GM19239 (cell line): ENCODE measurements at regions not wholly inside any gene's neighbourhood (a gene's known extent, or its start where the extent isn't known, plus 50 kb on each side); places are given as distances from the start of the nearest gene placed in this dataset.
A peak's percentile ranks its signal among the peaks of the same experiment; 100 is the strongest.
"Not testable (repeated sequence)": the region's sequence is repeated elsewhere in the genome, so short reads cannot be mapped to it uniquely, and the experiment has no call there.

ENCODE experiments used
- DNase-seq: peaks from one replicate; pipeline ENCODE4 v3.0.0; 2011; ENCODE audit warnings: low spot score; ENCODE audit not compliant: insufficient read length
- FAIRE-seq: peaks from 2 replicates; lab custom pipeline; 2011; peaks lifted over from hg19 to GRCh38; lab: Jason Lieb, UNC

- no peak for FAIRE-seq
- DNase-seq = no peak
Observed at GRCh38 chr7:130954918-130955564, 221.0 kb upstream of the KLF14 start.

- no peak for FAIRE-seq
- no peak for DNase-seq
Observed at GRCh38 chr7:130955565-130955919, 221.5 kb upstream of the KLF14 start.

DNA sequence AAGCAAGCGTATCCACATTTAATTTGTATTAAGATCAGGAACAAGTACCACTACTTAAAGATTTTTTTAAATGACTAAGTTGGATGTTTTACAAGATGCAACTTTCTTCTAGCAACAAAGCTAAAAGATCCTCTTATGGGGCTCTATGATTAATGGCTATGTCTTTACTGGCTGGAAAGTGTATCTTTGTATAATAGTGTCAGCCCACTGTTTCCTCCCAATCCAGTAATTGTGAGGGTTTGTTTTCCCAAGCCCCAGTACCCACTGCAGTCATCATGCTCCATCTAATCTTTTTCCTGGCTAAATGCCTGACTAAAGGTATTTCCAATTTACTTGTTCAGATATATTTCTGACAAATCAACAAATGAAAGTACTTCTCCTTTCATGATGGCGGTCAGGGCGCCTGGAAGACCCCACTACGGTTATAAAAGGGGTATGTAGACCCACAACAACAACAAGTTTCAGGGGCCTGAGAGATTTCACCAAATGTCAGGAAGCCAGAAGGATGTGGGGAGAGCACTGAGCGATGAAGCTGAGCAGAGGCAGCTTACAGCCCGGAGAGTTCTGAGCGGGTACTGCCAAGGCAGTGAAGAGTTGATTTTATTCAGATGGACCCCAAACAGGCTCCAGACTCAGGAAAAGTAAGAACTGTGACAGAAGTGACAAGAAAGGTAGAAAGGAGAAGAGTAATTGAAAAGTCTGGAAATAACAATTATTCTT lies 222.6 kb upstream of the KLF14 start:
- DNase-seq = no peak
- peak; percentile 28 for FAIRE-seq

DNA sequence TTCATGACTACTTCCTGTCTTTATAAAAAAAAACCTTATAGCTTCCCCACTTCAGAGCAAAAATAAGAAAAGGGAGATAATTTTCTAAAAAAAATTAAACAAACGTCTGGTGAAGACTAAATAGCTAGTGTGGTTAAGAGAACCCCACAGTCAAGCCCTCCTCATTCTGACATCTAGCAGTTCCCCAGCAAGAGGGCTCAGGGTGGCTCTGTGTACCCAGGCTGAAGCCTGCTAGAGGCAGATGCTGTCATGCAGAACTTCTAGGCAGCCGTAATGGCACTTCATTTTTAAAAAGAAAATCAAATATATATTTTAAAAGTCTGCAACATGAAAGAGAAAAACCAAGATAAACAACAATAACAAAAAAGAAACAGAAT lies 223.1 kb upstream of the KLF14 start:
- FAIRE-seq (peak; percentile 18), DNase-seq (no peak)

DNA sequence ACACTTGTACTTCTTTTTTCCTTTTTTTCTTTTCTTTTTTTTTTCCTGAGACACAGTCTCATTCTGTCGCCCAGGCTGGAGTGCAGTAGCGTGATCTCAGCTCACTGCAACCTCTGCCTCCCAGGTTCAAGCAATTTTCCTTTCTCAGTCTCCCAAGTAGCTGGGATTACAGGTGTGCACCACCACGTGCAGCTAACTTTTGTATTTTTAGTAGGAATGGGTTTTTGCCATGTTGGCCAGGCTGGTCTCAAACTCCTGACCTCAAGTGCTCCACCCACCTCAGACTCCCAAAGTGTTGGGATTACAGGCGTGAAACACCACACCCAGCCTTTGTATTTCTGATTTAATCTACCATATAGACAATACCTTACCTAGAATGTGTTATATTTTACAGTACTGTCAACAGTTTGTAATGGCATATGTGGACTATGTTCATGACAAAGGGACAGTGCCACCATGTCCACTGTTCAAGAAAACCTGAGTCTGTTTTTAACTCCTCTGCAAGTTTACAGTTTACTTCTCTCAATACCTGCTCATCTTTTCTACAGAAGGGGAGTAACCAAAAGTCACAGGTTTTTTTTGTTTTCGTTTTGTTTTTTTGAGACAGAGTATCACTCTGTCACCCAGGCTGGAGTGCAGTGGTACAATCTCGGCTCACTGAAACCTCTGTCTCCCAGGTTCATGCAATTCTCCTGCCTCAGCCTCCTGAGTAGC lies 223.9 kb upstream of the KLF14 start:
- FAIRE-seq = peak; percentile 23
- not testable (repeated sequence) for DNase-seq

DNA sequence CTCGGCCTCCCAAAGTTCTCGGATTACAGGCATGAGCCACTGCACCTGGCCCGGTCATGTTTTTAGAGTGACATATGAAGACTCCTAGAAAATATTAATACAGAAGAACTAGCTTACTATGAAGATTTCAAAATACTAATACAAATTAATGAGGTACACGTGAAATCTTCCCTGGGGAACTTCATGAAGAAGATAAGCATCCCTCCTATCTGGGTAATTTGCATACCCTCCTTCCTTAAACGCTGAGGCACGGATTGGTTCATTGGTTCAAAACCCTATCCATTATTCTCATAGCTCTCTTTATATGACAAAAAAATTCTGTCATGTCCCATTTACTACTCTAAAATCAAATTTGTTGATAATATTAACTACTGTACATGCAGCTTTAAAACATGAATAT lies 224.8 kb upstream of the KLF14 start:
- DNase-seq = no peak
- FAIRE-seq = no peak

- DNase-seq (no peak), FAIRE-seq (peak; percentile 90)
Observed at GRCh38 chr7:130959743-130960207, 225.8 kb upstream of the KLF14 start.

GRCh38 chr7:130960208-130960988 lies 226.4 kb upstream of the KLF14 start:
- no peak for DNase-seq

GRCh38 chr7:130961128-130961601 lies 227.2 kb upstream of the KLF14 start:
- FAIRE-seq (peak; percentile 96), DNase-seq (peak; percentile 47)

More at GRCh38 chr7:130960208-130960988, 226.4 kb upstream of the KLF14 start:
- peak; percentile 18 for FAIRE-seq

- FAIRE-seq (no peak), DNase-seq (no peak)
Observed at GRCh38 chr7:130962109-130962508, 228.1 kb upstream of the KLF14 start.

GRCh38 chr7:130963339-130963738 lies 229.3 kb upstream of the KLF14 start:
- FAIRE-seq = no peak
- no peak for DNase-seq

DNA sequence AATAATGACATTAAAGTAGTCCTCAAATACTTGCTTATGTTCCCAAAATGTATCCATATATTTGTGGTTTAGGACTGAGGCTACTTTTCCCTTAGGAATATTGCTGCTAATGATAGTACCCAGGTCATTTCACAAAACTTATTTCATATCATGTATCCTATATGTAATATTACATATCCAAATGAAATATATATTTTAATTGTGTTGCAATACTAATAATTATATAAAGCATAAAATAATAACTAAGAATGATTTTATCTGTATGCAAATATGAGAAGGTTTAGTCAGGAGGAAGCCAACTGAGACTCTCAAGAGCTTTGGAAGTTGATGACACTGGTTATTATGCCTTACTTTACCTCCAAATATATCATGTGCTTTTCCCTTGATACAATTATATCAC lies 231.5 kb upstream of the KLF14 start:
- FAIRE-seq (no peak), DNase-seq (no peak)

GRCh38 chr7:130966246-130967009 lies 232.4 kb upstream of the KLF14 start:
- FAIRE-seq = peak; percentile 40
- no peak for DNase-seq

- peak; percentile 21 for FAIRE-seq
- no peak for DNase-seq
Observed at GRCh38 chr7:130970196-130970595, 236.2 kb upstream of the KLF14 start.

- DNase-seq = no peak
- FAIRE-seq = peak; percentile 82
Observed at GRCh38 chr7:130970696-130971095, 236.7 kb upstream of the KLF14 start.

DNA sequence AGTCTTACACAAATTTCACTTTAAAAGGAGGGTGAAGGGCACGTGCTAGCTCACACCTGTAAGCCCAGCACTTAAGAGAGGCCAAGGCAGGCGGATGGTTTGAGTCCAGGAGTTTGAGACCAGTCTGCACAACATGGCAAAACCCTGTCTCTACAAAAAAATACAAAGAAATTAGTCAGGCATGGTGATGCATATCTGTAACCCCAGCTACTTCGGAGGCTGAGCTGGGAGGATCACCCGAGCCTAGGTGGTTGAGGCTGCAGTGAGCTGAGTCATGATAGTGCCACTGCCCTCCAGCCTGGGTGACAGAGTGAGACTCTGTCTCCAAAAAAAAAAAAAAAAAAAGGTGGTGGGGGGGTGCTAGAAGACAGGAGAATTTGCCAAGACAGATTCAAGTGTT lies 237.3 kb upstream of the KLF14 start:
- DNase-seq (no peak), FAIRE-seq (no peak)

- no peak for DNase-seq
- no peak for FAIRE-seq
Observed at GRCh38 chr7:130972201-130972600, 238.2 kb upstream of the KLF14 start.

GRCh38 chr7:130973637-130974036 lies 239.6 kb upstream of the KLF14 start:
- DNase-seq (no peak), FAIRE-seq (no peak)

DNA sequence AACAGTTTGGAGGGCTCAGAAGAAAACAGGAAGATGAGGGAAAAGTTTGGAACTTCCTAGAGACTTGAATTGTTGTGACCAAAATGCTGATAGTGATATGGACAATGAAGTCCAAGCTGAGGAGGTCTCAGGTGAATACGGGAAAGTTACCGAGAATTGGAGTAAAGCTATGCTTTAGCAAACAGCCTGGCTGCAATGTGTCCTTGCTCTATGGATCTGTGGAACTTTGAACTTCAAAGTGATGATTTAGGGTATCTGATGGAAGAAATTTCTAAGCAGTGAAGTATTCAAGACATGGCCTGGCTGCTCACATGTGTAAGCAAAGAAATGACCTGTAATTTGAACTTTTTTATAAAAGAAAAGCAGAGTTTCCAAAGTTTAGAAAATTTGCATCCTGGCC lies 240.2 kb upstream of the KLF14 start:
- FAIRE-seq = no peak
- no peak for DNase-seq

DNA sequence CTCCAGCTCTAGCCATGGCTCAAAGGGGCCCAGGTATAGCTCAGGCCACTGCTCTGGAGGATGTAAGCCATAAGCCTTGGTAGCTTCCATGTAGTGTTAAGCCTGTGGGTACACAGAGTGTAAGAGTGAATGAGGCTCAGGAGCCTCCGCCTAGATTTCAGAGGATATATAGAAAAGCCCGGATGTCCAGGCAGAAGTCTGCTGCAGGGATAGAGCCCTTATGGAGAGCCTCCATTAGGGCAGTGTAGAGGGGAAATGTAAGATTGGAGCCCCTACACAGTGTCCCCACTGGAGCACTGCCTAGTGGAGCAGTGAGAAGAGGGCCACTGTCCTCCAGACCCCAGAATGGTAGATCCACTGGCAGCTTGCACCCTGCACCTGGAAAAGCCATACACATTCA lies 240.8 kb upstream of the KLF14 start:
- FAIRE-seq = no peak
- DNase-seq = no peak
